HepG2 (cell line): ENCODE measurements at regions not wholly inside any gene's neighbourhood (a gene's known extent, or its start where the extent isn't known, plus 50 kb on each side); places are given as distances from the start of the nearest gene placed in this dataset.

Experiments used
- ATAC-seq: fragments of 200-7000 bp; cut with Tn5 transposase; 3 replicates; pipeline ENCODE4 v1.9.1; 2020; ENCODE audit warnings: mild to moderate bottlenecking, moderate library complexity
- BruUV-seq: library from RNA; stranded (reverse); fragments of 400-500 nt; replicated peaks from 2 replicates; lab custom pipeline; 2021; lab: Mats Ljungman, UMichigan
- CTCF ChIA-PET: fragments of 300-600 bp; formaldehyde crosslinking; extraction: SDS; loops from one replicate; lab custom pipeline; 2021; ENCODE audit warnings: low total read pairs, inconsistent platforms, low intra/inter-chr PET ratio; lab: Yijun Ruan, JAX
- POLR2A ChIA-PET: fragments of 350-600 bp; sonication (Branson Sonifier 250); formaldehyde crosslinking; loops from one replicate; lab custom pipeline; 2020; ENCODE audit warnings: antibody characterized with exemption, inconsistent platforms; lab: Yijun Ruan, JAX
- DNase-seq: peaks from one replicate; pipeline ENCODE4 v3.0.0-alpha.2; 2015; ENCODE audit warnings: low spot score
- FAIRE-seq: peaks from 3 replicates; lab custom pipeline; 2011; peaks lifted over from hg19 to GRCh38; lab: Jason Lieb, UNC
- H2AFZ ChIP-seq: one replicate; pipeline ENCODE4 v1.6.1; 2011; ENCODE audit warnings: low read length, inconsistent platforms
- H3K27ac ChIP-seq: fragments of 300-600 bp; 3 replicates; pipeline ENCODE4 v1.8.0; 2011; ENCODE audit warnings: mixed run types, mild to moderate bottlenecking, mixed read lengths, low read length, inconsistent platforms; ENCODE audit not compliant: insufficient read depth; ENCODE audit errors: extremely low read length
- H3K27me3 ChIP-seq, 2 experiments: fragments of 200-600 bp in 1 of 2; 2 replicates in 1 of 2; 3 replicates in 1 of 2; pipeline versions ENCODE4 v1.6.0 to v1.8.0; 2011; ENCODE audit warnings: low read length in 2 of 2, mild to moderate bottlenecking in 2 of 2, moderate library complexity in 2 of 2, inconsistent platforms in 1 of 2; ENCODE audit not compliant: insufficient read depth in 2 of 2, control insufficient read depth in 1 of 2
- H3K36me3 ChIP-seq, 2 experiments: fragments of 200-600 bp in 1 of 2; replicated peaks in 1 of 2; 2 replicates in 1 of 2; 3 replicates in 1 of 2; pipeline versions ENCODE4 v1.5.1 to v1.8.0; 2011; ENCODE audit warnings: low read length in 2 of 2, inconsistent platforms in 1 of 2; ENCODE audit not compliant: insufficient read depth in 2 of 2, control insufficient read depth in 1 of 2
- H3K4me1 ChIP-seq: 2 replicates; pipeline ENCODE4 v1.5.1; 2012; ENCODE audit warnings: low read length, inconsistent platforms; ENCODE audit not compliant: insufficient read depth
- H3K4me2 ChIP-seq: 2 replicates; pipeline ENCODE4 v1.6.0; 2011; ENCODE audit warnings: low read depth, low read length, inconsistent platforms
- H3K4me3 ChIP-seq, 3 experiments: fragments of 200-600 bp in 1 of 3; sonication (generic), shearing (Covaris generic) in 1 of 3; replicated peaks in 1 of 3; 2 replicates each; pipeline ENCODE4 v1.5.1; 2011 to 2016; ENCODE audit warnings: low read length in 3 of 3, inconsistent platforms in 2 of 3, low read depth in 2 of 3, mild to moderate bottlenecking in 2 of 3, control low read depth in 1 of 3, mixed read lengths in 1 of 3; ENCODE audit not compliant: insufficient read depth in 1 of 3
- H3K79me2 ChIP-seq: one replicate; pipeline ENCODE4 v1.6.1; 2011; ENCODE audit warnings: low read length, inconsistent platforms; ENCODE audit not compliant: insufficient read depth
- H3K9ac ChIP-seq: 2 replicates; pipeline ENCODE4 v1.6.0; 2011; ENCODE audit warnings: mild to moderate bottlenecking, low read depth, low read length, inconsistent platforms; ENCODE audit not compliant: insufficient read depth
- H3K9me3 ChIP-seq: 2 replicates; pipeline ENCODE4 v1.5.1; 2012; ENCODE audit warnings: mild to moderate bottlenecking, low read length
- H4K20me1 ChIP-seq: 2 replicates; pipeline ENCODE4 v1.6.0; 2011; ENCODE audit warnings: inconsistent platforms, mild to moderate bottlenecking, low read length, moderate library complexity; ENCODE audit not compliant: insufficient read depth
- AGO2 ChIP-seq: fragments of 200-400 bp; formaldehyde crosslinking; optimal IDR thresholded peaks from 2 replicates; pipeline ENCODE3; 2017; ENCODE audit warnings: mild to moderate bottlenecking, low read depth, low read length, moderate library complexity
- CBX5 ChIP-seq: sonication (generic); formaldehyde crosslinking; IDR thresholded peaks from 2 replicates; pipeline ENCODE4 v1.4.0; 2020; ENCODE audit warnings: missing genetic modification reagents, borderline replicate concordance
- GABPA ChIP-seq, 2 experiments: IDR thresholded peaks; 2 replicates each; pipeline ENCODE4 v1.6.1; 2011 to 2016; ENCODE audit warnings: low read depth in 2 of 2, low read length in 1 of 2, missing biosample characterization in 1 of 2, missing genetic modification characterization in 1 of 2
- MBNL3 ChIP-seq: fragments of 250-450 bp; sonication (Bioruptor Pico); conservative IDR thresholded peaks from 2 replicates; pipeline ENCODE4 v1.8.0; 2022; ENCODE audit warnings: mild to moderate bottlenecking, inconsistent platforms
- NFE2 ChIP-seq: sonication (generic); formaldehyde crosslinking; IDR thresholded peaks from 2 replicates; pipeline ENCODE4 v1.4.0; 2020; ENCODE audit warnings: missing genetic modification reagents
- RFX5 ChIP-seq: IDR thresholded peaks from 2 replicates; pipeline ENCODE4 v1.6.1; 2011; ENCODE audit warnings: low read depth, low read length, improper control_type of control experiment
- TBL1XR1 ChIP-seq: fragments of 150-350 bp; IDR thresholded peaks from 2 replicates; pipeline ENCODE4 v1.6.1; 2014; ENCODE audit warnings: borderline replicate concordance, low read length; ENCODE audit not compliant: partially characterized antibody
- ZFP36 ChIP-seq: fragments of 150-350 bp; IDR thresholded peaks from 2 replicates; pipeline ENCODE4 v1.6.1; 2018; ENCODE audit warnings: borderline replicate concordance, low read length, low read depth; ENCODE audit not compliant: partially characterized antibody
- ZNF17 ChIP-seq: sonication (generic); formaldehyde crosslinking; IDR thresholded peaks from 2 replicates; pipeline ENCODE4 v1.5.0; 2020; ENCODE audit warnings: mild to moderate bottlenecking, missing genetic modification reagents
- ZNF256 ChIP-seq: sonication (generic); formaldehyde crosslinking; conservative IDR thresholded peaks from 2 replicates; pipeline ENCODE4 v1.4.0; 2020; ENCODE audit warnings: missing genetic modification reagents
- ZNF547 ChIP-seq: sonication (generic); formaldehyde crosslinking; IDR thresholded peaks from 2 replicates; pipeline ENCODE4 v1.5.1; 2020; ENCODE audit warnings: mild to moderate bottlenecking, missing genetic modification reagents
- ZNF598 ChIP-seq: sonication (generic); formaldehyde crosslinking; IDR thresholded peaks from 2 replicates; pipeline ENCODE4 v1.5.1; 2020; ENCODE audit warnings: mild to moderate bottlenecking, missing genetic modification reagents, borderline replicate concordance
- WGBS: methylation state at CpG from one replicate; pipeline ENCODE4 v1.1.6; 2017; ENCODE audit warnings: low lambda C conversion rate; 5-methylcytosine and 5-hydroxymethylcytosine counted together
- in situ Hi-C: cut with HindIII; loops from 2 replicates; pipeline ENCODE4 v1.10.0; 2017; ENCODE audit warnings: low pct_unique_long_range_greater_than_20kb; ENCODE audit not compliant: extremely low pct_ligation_motif_present
- intact Hi-C: fragments of 100-400 bp; cut with micrococcal nuclease; formaldehyde crosslinking; loops from one replicate; pipeline ENCODE4 v1.10.0; 2022; ENCODE audit not compliant: unreplicated experiment
- TF ChIP-seq, protein P1 (sequence below): sonication (generic); formaldehyde crosslinking; IDR thresholded peaks from 2 replicates; pipeline ENCODE4 v1.4.0; 2020; ENCODE audit warnings: missing genetic modification reagents, low read depth, mild to moderate bottlenecking, borderline replicate concordance

DNA sequence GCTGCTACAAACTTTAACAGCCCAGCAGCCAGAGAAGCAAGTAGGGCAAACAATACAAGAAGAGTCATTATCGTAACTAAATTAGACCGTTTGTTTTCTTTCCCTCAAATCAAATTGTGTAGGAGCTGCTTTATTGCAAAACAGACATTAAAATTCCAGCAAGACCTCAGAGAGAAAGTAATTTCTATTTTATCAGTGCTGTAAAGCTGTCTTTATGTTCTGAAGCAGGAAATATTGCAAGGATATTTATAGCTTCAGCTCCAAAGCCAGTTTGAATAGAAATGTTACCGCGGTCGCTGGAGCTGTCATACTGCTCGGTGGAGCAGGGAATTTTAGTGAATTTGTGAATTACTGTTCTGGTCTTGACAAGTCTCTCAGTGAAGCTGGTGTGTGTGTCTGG, 503.8 kb upstream of the PLXNA2 start (continued):
- TF ChIP-seq ZNF598 (no peak), ZFP36 (no peak), CBX5 (CRISPR knock-in tag) (no peak), TBL1XR1 (no peak), ZNF547 (CRISPR knock-in tag) (no peak), MBNL3 (CRISPR knock-in tag) (no peak), AGO2 (no peak)
- TF ChIP-seq, all 625 proteins: peak for 0

DNA sequence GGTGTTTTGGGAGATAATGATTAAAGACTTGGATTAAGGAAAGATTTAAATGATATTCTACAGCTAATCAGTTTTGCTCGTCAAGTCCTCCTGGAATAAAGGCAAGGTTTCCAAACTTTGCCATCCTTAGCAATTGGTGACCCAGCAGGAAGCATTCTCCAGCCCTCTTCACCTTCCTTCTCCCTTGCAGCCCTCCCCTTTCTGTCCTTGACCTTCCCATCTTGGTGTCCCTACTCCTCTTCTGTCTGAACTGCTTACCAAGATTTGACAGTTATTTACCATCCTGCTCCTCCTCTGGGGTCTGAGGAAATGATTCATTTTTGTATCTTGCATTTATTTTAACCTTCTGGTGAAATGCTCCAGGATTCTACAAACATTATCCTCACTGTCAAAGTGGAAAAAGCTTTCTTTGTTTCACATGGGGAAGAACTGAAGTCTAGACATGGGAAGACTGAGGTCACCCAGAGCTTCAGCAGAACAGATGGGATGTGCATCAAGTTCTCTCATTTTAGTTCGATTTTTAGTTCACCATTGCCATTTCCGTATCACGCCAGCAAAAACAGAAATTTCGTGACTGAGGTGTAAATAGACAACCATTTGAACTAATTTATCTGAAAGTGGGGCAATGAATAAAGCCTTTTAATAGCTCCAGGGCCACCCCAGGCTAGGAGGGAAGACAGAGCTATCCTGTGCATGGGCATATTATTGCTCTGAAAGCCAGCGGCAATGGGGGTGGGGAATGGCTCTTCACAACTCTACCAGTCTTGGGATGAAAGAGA, 504.4 kb upstream of the PLXNA2 start:
- in situ Hi-C loops (no loop called here), intact Hi-C loops (no loop called here)
- TF ChIP-seq NFE2 (CRISPR knock-in tag) (no peak), RFX5 (no peak), ZNF256 (CRISPR knock-in tag) (no peak), ZNF17 (CRISPR knock-in tag) (no peak), GABPA (IDR thresholded peaks at IDR 0.05; ENCODE audit: low read depth, low read length) (no peak), GABPA (CRISPR knock-in tag; IDR thresholded peaks at IDR 0.05; ENCODE audit: low read depth) (no peak)
- TF ChIP-seq, protein P1, sequence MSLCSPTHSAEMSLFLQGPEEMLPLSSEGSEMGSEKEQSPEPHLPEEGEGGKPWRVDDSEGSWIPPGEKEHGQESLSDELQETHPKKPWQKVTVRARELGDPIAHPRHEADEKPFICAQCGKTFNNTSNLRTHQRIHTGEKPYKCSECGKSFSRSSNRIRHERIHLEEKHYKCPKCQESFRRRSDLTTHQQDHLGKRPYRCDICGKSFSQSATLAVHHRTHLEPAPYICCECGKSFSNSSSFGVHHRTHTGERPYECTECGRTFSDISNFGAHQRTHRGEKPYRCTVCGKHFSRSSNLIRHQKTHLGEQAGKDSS (CRISPR knock-in tag), result no peak
- no peak overlapping the region for H3K4me2 ChIP-seq
- 5% methylated on average over 6 of the region's 6 CpGs for WGBS
- H3K27ac ChIP-seq, result no peak overlapping the region
- H3K4me3 ChIP-seq, result no peak overlapping the region
- no peaks in the 10 kb centered on the region for H3K79me2 ChIP-seq
- H3K36me3 ChIP-seq, result no peaks in the 10 kb centered on the region
- ChIA-PET POLR2A (no interaction called here), CTCF (no interaction called here)
- no peak overlapping the region for H2AFZ ChIP-seq
- H3K27me3 ChIP-seq, result no peaks in the 10 kb centered on the region
- no peaks in the 10 kb centered on the region for H3K4me1 ChIP-seq
- no peaks in the 10 kb centered on the region for H4K20me1 ChIP-seq
- FAIRE-seq, result no peak
- peaks cover 6% of the 10 kb centered on the region; the same call in 1 of the 2 replicates for H3K9me3 ChIP-seq
- H3K9ac ChIP-seq, result no peak overlapping the region
- BruUV-seq, result no TSS peak
- no peak for ATAC-seq
- DNase-seq, result no peak
